22Rv1 (cell line): ENCODE measurements at regions not wholly inside any gene's neighbourhood (a gene's known extent, or its start where the extent isn't known, plus 50 kb on each side); places are given as distances from the start of the nearest gene placed in this dataset.

Experiments used
- ZFX ChIP-seq: fragments of 450-650 bp; IDR thresholded peaks from 2 replicates; pipeline ENCODE4 v1.6.1; 2017; ENCODE audit warnings: antibody characterized with exemption, borderline replicate concordance
- TF ChIP-seq, protein P1 (sequence below): fragments of 450-650 bp; IDR thresholded peaks from 2 replicates; pipeline ENCODE4 v1.5.1; 2017; ENCODE audit warnings: mild to moderate bottlenecking

DNA sequence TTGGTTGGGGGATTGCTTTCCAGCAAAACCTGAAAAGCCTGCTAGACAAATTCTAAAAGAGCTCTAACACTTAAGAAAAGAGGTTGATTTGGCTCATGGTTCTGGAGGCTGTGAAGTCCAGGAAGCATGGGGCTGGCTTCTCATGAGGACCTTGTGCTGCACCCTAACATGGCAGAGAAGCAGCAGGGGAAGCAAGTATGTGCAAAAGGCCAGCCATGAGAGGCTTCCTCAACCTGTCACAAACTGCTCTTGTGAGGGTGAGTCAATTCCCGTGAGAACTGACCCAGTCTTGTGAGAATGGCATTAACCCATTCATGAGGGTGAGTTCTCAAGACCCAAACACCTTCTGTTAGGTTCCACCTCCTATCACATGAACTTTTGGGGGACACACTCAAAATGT, 54.3 kb upstream of the IGFBP3 start:
- TF ChIP-seq, protein P1, sequence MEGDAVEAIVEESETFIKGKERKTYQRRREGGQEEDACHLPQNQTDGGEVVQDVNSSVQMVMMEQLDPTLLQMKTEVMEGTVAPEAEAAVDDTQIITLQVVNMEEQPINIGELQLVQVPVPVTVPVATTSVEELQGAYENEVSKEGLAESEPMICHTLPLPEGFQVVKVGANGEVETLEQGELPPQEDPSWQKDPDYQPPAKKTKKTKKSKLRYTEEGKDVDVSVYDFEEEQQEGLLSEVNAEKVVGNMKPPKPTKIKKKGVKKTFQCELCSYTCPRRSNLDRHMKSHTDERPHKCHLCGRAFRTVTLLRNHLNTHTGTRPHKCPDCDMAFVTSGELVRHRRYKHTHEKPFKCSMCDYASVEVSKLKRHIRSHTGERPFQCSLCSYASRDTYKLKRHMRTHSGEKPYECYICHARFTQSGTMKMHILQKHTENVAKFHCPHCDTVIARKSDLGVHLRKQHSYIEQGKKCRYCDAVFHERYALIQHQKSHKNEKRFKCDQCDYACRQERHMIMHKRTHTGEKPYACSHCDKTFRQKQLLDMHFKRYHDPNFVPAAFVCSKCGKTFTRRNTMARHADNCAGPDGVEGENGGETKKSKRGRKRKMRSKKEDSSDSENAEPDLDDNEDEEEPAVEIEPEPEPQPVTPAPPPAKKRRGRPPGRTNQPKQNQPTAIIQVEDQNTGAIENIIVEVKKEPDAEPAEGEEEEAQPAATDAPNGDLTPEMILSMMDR = no peak
- no peak for TF ChIP-seq ZFX
